ENCODE measurements at regions not wholly inside any gene's neighbourhood (a gene's known extent, or its start where the extent isn't known, plus 50 kb on each side); places are given as distances from the start of the nearest gene placed in this dataset.

GRCh38 chr4:36010397-36010929 is 233.9 kb downstream of the ARAP2 start:
- no peak for DNase-seq

GRCh38 chr4:36011381-36011780 is 232.9 kb downstream of the ARAP2 start:
- DNase-seq, result no peak

- no peak for DNase-seq
Observed at GRCh38 chr4:36012503-36012902, 231.8 kb downstream of the ARAP2 start.

- no peak for DNase-seq
Observed at GRCh38 chr4:36013206-36013605, 231.1 kb downstream of the ARAP2 start.

Data from EL (cell line).